NT2/D1 (cell line): ENCODE measurements at regions not wholly inside any gene's neighbourhood (a gene's known extent, or its start where the extent isn't known, plus 50 kb on each side); places are given as distances from the start of the nearest gene placed in this dataset.

ENCODE experiments used
- DNase-seq: peaks from one replicate; pipeline ENCODE4 v3.0.0-alpha.2; 2011; ENCODE audit warnings: low read depth, low spot score
- H3K27me3 ChIP-seq: 2 replicates; pipeline ENCODE4 v1.6.0; 2011; ENCODE audit warnings: mild to moderate bottlenecking; ENCODE audit not compliant: insufficient read length, insufficient read depth
- H3K36me3 ChIP-seq: 2 replicates; pipeline ENCODE4 v1.6.1; 2011; ENCODE audit warnings: mild to moderate bottlenecking, low read length, mixed read lengths; ENCODE audit not compliant: insufficient read depth, insufficient read length
- H3K4me1 ChIP-seq: 2 replicates; pipeline ENCODE4 v1.5.1; 2011; ENCODE audit not compliant: insufficient read depth, insufficient read length
- H3K4me3 ChIP-seq: 2 replicates; pipeline ENCODE4 v1.5.1; 2011; ENCODE audit warnings: low read depth; ENCODE audit not compliant: insufficient read length
- H3K9ac ChIP-seq: 2 replicates; pipeline ENCODE4 v1.6.0; 2011; ENCODE audit warnings: low read depth; ENCODE audit not compliant: insufficient read length
- H3K9me3 ChIP-seq: 2 replicates; pipeline ENCODE4 v1.5.1; 2011; ENCODE audit warnings: mild to moderate bottlenecking, low read length; ENCODE audit not compliant: insufficient read depth
- SUZ12 ChIP-seq: IDR thresholded peaks from 2 replicates; pipeline ENCODE4 v1.6.1; 2011; ENCODE audit not compliant: insufficient read length, insufficient read depth; ENCODE audit errors: extremely low read depth
- YY1 ChIP-seq: IDR thresholded peaks from 2 replicates; pipeline ENCODE4 v1.6.1; 2011; ENCODE audit not compliant: insufficient read length, insufficient read depth
- ZNF274 ChIP-seq: IDR thresholded peaks from 2 replicates; pipeline ENCODE4 v1.6.1; 2011; ENCODE audit warnings: mild to moderate bottlenecking, low read depth, low read length

GRCh38 chr5:85484982-85485574, 1100.4 kb upstream of the EDIL3 start:
- TF ChIP-seq SUZ12 (no peak), YY1 (no peak), ZNF274 (no peak)
- H3K4me3 ChIP-seq = no peak overlapping the region
- H3K4me1 ChIP-seq = no peaks in the 10 kb centered on the region
- H3K27me3 ChIP-seq = no peaks in the 10 kb centered on the region
- no peak for DNase-seq
- H3K9ac ChIP-seq = no peak overlapping the region
- no peaks in the 10 kb centered on the region for H3K36me3 ChIP-seq
- H3K9me3 ChIP-seq = peaks cover 38% of the 10 kb centered on the region

- no peaks in the 10 kb centered on the region for H3K27me3 ChIP-seq
- no peak overlapping the region for H3K4me3 ChIP-seq
- TF ChIP-seq YY1 (no peak), ZNF274 (no peak)
- peaks cover 31% of the 10 kb centered on the region for H3K9me3 ChIP-seq
- no peak overlapping the region for H3K9ac ChIP-seq
- no peak for DNase-seq
- no peaks in the 10 kb centered on the region for H3K36me3 ChIP-seq
- no peaks in the 10 kb centered on the region for H3K4me1 ChIP-seq
Measured at GRCh38 chr5:85488295-85488694, 1103.6 kb upstream of the EDIL3 start.

- Histone ChIP-seq H3K9me3 (no peaks in the 10 kb centered on the region), H3K9ac (no peak overlapping the region), H3K4me1 (no peaks in the 10 kb centered on the region), H3K4me3 (no peak overlapping the region), H3K27me3 (no peaks in the 10 kb centered on the region), H3K36me3 (no peaks in the 10 kb centered on the region)
- peak; percentile 8 for DNase-seq
- no peak for TF ChIP-seq ZNF274
- no peak for TF ChIP-seq SUZ12
- TF ChIP-seq YY1 = no peak
Measured at GRCh38 chr5:85500869-85501268, 1116.2 kb upstream of the EDIL3 start.

GRCh38 chr5:85512896-85513295, 1104.8 kb upstream of the COX7C start:
- Histone ChIP-seq H3K4me3 (no peak overlapping the region), H3K27me3 (no peaks in the 10 kb centered on the region), H3K9ac (no peak overlapping the region), H3K9me3 (no peaks in the 10 kb centered on the region), H3K4me1 (no peaks in the 10 kb centered on the region), H3K36me3 (no peaks in the 10 kb centered on the region)
- TF ChIP-seq SUZ12 = no peak
- TF ChIP-seq ZNF274 = no peak
- no peak for TF ChIP-seq YY1
- no peak for DNase-seq

GRCh38 chr5:85515588-85515987, 1102.2 kb upstream of the COX7C start:
- Histone ChIP-seq H3K4me1 (no peaks in the 10 kb centered on the region), H3K4me3 (no peak overlapping the region), H3K36me3 (no peaks in the 10 kb centered on the region), H3K9ac (no peak overlapping the region), H3K27me3 (no peaks in the 10 kb centered on the region), H3K9me3 (no peaks in the 10 kb centered on the region)
- DNase-seq = no peak
- TF ChIP-seq SUZ12 (no peak), YY1 (no peak), ZNF274 (no peak)

DNA sequence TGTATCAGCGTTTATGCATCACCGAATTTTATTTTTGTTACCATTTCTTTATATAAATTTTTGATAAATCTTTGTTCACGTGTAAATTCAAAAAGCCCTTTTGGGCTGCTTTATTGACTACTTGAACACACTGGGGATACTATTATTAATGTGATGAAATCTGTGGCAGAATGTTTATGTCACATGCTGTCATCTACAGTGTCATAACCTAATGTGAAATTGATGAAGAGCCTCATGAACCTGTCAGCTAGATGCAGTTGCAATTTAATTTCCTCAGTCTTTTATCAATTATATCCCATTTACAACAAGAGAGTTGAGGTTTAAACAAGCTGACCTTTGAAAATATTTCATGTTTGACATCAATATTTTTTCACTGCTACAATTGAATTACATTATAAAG, 1100.4 kb upstream of the COX7C start:
- TF ChIP-seq SUZ12 = no peak
- TF ChIP-seq YY1 = no peak
- TF ChIP-seq ZNF274 = no peak
- Histone ChIP-seq H3K9ac (no peak overlapping the region), H3K4me3 (no peak overlapping the region)

GRCh38 chr5:85533341-85534047, 1084.2 kb upstream of the COX7C start:
- DNase-seq = no peak
- TF ChIP-seq YY1 = no peak
- no peak for TF ChIP-seq ZNF274
- no peak for TF ChIP-seq SUZ12
- Histone ChIP-seq H3K4me3 (no peak overlapping the region), H3K9me3 (no peaks in the 10 kb centered on the region), H3K27me3 (no peaks in the 10 kb centered on the region), H3K4me1 (no peaks in the 10 kb centered on the region), H3K9ac (no peak overlapping the region), H3K36me3 (no peaks in the 10 kb centered on the region)

More for the DNA sequence above, 1100.4 kb upstream of the COX7C start:
- no peaks in the 10 kb centered on the region for H3K36me3 ChIP-seq
- no peaks in the 10 kb centered on the region for H3K4me1 ChIP-seq
- no peaks in the 10 kb centered on the region for H3K27me3 ChIP-seq
- DNase-seq = no peak
- H3K9me3 ChIP-seq = no peaks in the 10 kb centered on the region
